ENCODE measurements at regions not wholly inside any gene's neighbourhood (a gene's known extent, or its start where the extent isn't known, plus 50 kb on each side); places are given as distances from the start of the nearest gene placed in this dataset.

DNA sequence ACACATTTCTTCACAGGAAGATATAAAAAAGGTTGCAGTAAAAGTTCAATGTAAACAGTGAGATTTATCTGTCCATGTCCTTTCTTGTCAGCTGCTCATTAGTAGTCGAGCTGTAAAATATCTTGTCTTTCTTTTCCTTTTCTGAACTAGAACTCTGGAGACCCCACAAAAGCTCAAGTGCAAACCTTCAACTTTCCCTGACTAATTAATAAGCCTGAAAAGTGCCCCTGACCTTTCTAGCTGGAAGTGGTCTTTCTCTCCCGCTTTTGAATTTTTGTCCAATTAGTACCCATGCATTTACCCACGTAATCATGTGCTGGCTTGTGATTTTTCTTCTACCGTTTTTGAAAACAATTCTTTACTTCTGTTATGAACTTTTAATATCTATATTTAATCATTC, 63.6 kb upstream of the EHBP1 start (continued):
- TF ChIP-seq, protein P1, sequence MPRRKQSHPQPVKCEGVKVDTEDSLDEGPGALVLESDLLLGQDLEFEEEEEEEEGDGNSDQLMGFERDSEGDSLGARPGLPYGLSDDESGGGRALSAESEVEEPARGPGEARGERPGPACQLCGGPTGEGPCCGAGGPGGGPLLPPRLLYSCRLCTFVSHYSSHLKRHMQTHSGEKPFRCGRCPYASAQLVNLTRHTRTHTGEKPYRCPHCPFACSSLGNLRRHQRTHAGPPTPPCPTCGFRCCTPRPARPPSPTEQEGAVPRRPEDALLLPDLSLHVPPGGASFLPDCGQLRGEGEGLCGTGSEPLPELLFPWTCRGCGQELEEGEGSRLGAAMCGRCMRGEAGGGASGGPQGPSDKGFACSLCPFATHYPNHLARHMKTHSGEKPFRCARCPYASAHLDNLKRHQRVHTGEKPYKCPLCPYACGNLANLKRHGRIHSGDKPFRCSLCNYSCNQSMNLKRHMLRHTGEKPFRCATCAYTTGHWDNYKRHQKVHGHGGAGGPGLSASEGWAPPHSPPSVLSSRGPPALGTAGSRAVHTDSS (tag by site-specific recombination; IDR thresholded peaks at IDR 0.05): no peak
- TF ChIP-seq EGR2 (tag by site-specific recombination; IDR thresholded peaks at IDR 0.05; ENCODE audit: low read depth): no peak
- TF ChIP-seq, protein P2, sequence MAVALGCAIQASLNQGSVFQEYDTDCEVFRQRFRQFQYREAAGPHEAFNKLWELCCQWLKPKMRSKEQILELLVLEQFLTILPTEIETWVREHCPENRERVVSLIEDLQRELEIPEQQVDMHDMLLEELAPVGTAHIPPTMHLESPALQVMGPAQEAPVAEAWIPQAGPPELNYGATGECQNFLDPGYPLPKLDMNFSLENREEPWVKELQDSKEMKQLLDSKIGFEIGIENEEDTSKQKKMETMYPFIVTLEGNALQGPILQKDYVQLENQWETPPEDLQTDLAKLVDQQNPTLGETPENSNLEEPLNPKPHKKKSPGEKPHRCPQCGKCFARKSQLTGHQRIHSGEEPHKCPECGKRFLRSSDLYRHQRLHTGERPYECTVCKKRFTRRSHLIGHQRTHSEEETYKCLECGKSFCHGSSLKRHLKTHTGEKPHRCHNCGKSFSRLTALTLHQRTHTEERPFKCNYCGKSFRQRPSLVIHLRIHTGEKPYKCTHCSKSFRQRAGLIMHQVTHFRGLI (tag by site-specific recombination; IDR thresholded peaks at IDR 0.05): no peak
- TF ChIP-seq ZNF175 (tag by site-specific recombination; IDR thresholded peaks at IDR 0.05): no peak
- no peak for TF ChIP-seq ZNF629 (tag by site-specific recombination; IDR thresholded peaks at IDR 0.05)
- no peak for TF ChIP-seq ZNF350 (tag by site-specific recombination; IDR thresholded peaks at IDR 0.05)
- no peak for TF ChIP-seq TRIM28 (IDR thresholded peaks at IDR 0.05; ENCODE audit: borderline replicate concordance, low read length)
- no peak for TF ChIP-seq ZNF623 (tag by site-specific recombination; IDR thresholded peaks at IDR 0.05)
- TF ChIP-seq ZNF664 (tag by site-specific recombination; IDR thresholded peaks at IDR 0.05): no peak

DNA sequence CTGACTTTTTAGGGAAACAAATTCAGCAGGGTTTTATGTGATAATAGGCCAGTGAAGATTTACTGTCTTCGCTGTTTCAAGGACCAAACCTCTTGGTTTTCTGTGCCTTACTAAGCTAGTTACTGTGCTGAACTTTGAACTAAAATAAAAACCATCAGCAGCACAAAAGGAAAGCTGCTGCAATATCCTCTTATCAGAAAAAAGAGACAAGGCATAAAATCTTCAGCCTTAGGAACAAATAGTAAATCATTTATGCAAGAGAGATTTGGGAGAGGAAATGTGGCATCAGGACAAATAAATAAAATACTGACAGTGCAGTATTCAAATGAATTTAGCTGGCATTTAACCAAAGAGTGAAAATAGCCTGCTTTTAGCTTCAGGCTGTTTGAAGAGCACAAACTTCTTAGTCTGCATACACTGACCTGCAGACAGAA, 64.1 kb upstream of the EHBP1 start:
- H3K9me3 ChIP-seq (ENCODE audit: control insufficient read depth, insufficient read depth, low read depth, low read length): no peaks in the 10 kb centered on the region
- no peaks in the 10 kb centered on the region for H3K36me3 ChIP-seq (ENCODE audit: control insufficient read depth in 2 of 2, insufficient read depth in 1 of 2, low read length in 2 of 2)
- no peak overlapping the region for H3K4me3 ChIP-seq (ENCODE audit: low read depth, low read length)
- POLR2A ChIA-PET: no interaction called here
- CTCF ChIA-PET: interaction anchor here (0.7 kb wide), 1 partner anchor 250 kb away, joined by 3 read pairs; no protein-coding TSS in a partner anchor
- peaks cover 7% of the 10 kb centered on the region for H3K4me1 ChIP-seq (ENCODE audit: control insufficient read depth, insufficient read depth, low read length)
- no peak overlapping the region for H3K27ac ChIP-seq (ENCODE audit: extremely low read depth, low read depth, low read length)
- TF ChIP-seq ZNF155 (tag by site-specific recombination; IDR thresholded peaks at IDR 0.05): no peak
- TF ChIP-seq GLIS2 (tag by site-specific recombination; IDR thresholded peaks at IDR 0.05): no peak
- TF ChIP-seq ZNF416 (tag by site-specific recombination; IDR thresholded peaks at IDR 0.05): no peak
- no peak for TF ChIP-seq ZNF184 (tag by site-specific recombination; IDR thresholded peaks at IDR 0.05)
- TF ChIP-seq, protein P3, sequence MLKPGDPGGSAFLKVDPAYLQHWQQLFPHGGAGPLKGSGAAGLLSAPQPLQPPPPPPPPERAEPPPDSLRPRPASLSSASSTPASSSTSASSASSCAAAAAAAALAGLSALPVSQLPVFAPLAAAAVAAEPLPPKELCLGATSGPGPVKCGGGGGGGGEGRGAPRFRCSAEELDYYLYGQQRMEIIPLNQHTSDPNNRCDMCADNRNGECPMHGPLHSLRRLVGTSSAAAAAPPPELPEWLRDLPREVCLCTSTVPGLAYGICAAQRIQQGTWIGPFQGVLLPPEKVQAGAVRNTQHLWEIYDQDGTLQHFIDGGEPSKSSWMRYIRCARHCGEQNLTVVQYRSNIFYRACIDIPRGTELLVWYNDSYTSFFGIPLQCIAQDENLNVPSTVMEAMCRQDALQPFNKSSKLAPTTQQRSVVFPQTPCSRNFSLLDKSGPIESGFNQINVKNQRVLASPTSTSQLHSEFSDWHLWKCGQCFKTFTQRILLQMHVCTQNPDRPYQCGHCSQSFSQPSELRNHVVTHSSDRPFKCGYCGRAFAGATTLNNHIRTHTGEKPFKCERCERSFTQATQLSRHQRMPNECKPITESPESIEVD (tag by site-specific recombination; IDR thresholded peaks at IDR 0.05): no peak
- no peak for TF ChIP-seq ZNF169 (tag by site-specific recombination; IDR thresholded peaks at IDR 0.05)

DNA sequence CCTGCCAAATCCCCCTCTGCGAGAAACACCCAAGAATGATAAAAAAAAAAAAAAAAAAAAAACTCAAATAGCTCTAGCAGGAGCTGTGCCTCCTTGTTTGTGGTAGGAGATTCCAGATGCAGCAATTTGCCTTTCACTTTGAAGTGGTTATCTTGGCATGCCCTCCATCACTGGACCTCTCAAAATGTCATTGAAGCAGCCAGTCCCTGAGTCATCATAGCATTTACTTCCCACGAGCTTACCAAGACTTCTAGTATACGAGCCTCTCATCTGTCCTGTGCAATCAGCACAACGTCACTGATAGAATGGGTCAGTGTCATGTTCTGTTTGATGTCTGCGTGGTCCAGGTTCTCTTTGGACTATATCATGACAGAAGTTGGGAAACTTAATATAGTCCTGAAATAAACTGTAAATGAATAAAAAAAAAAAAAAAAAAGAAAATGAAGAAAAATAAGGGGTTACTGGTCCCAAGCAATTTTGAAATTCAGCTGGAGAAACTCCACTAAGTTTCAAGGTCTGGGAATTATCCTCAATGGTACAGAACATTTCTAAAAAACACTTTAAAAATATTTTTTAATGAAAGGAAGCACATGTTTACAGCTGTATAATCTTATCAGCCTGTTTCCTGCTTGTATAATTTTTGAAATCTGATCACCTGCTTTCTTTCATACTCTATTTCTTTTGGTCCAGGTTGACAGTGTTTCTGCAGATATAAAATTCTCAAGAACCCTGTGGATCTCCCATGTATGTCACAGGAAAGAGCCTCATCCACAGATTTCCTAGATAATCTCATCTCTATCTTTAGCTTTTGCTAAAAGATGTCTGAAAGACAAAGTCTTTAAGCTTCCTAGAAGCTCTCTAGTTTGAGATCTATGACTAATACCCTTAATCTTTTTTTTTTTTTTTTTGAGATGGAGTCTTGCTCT, 74.1 kb upstream of the EHBP1 start:
- Histone ChIP-seq H3K27ac (ENCODE audit: extremely low read depth, low read depth, low read length) (no peak overlapping the region), H3K4me3 (ENCODE audit: low read depth, low read length) (no peak overlapping the region)
- TF ChIP-seq, protein P4, sequence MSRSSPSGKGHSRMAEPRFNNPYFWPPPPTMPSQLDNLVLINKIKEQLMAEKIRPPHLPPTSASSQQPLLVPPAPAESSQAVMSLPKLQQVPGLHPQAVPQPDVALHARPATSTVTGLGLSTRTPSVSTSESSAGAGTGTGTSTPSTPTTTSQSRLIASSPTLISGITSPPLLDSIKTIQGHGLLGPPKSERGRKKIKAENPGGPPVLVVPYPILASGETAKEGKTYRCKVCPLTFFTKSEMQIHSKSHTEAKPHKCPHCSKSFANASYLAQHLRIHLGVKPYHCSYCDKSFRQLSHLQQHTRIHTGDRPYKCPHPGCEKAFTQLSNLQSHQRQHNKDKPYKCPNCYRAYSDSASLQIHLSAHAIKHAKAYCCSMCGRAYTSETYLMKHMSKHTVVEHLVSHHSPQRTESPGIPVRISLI (tag by site-specific recombination; IDR thresholded peaks at IDR 0.05): no peak
- TF ChIP-seq ZNF2 (tag by site-specific recombination; IDR thresholded peaks at IDR 0.05): no peak
- TF ChIP-seq, protein P5, sequence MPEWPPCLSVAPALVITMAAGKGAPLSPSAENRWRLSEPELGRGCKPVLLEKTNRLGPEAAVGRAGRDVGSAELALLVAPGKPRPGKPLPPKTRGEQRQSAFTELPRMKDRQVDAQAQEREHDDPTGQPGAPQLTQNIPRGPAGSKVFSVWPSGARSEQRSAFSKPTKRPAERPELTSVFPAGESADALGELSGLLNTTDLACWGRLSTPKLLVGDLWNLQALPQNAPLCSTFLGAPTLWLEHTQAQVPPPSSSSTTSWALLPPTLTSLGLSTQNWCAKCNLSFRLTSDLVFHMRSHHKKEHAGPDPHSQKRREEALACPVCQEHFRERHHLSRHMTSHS (tag by site-specific recombination; IDR thresholded peaks at IDR 0.05): no peak
- TF ChIP-seq TRIM28 (IDR thresholded peaks at IDR 0.05; ENCODE audit: borderline replicate concordance, low read length): no peak
- no peak for TF ChIP-seq SP3 (tag by site-specific recombination; IDR thresholded peaks at IDR 0.05)
- TF ChIP-seq ZNF433 (tag by site-specific recombination; IDR thresholded peaks at IDR 0.05; ENCODE audit: low read depth): no peak
- TF ChIP-seq ZNF174 (tag by site-specific recombination; IDR thresholded peaks at IDR 0.05): no peak
- TF ChIP-seq ZNF146 (tag by site-specific recombination; IDR thresholded peaks at IDR 0.05): no peak
- no peak for TF ChIP-seq ZNF768 (tag by site-specific recombination; IDR thresholded peaks at IDR 0.05)
- TF ChIP-seq ZNF701 (tag by site-specific recombination; IDR thresholded peaks at IDR 0.05): no peak
- TF ChIP-seq ZNF654 (tag by site-specific recombination; IDR thresholded peaks at IDR 0.05; ENCODE audit: low read depth): no peak
- TF ChIP-seq GLIS2 (tag by site-specific recombination; IDR thresholded peaks at IDR 0.05): no peak
- no peak for TF ChIP-seq SALL2 (tag by site-specific recombination; IDR thresholded peaks at IDR 0.05; ENCODE audit: borderline replicate concordance)
- no peak for TF ChIP-seq ZNF747 (tag by site-specific recombination; IDR thresholded peaks at IDR 0.05)
- no peak for TF ChIP-seq ZBTB48 (tag by site-specific recombination; IDR thresholded peaks at IDR 0.05)

More for the DNA sequence above, 74.1 kb upstream of the EHBP1 start:
- POLR2A ChIA-PET: no interaction called here
- no peaks in the 10 kb centered on the region for H3K9me3 ChIP-seq (ENCODE audit: control insufficient read depth, insufficient read depth, low read depth, low read length)
- no peaks in the 10 kb centered on the region for H3K36me3 ChIP-seq (ENCODE audit: control insufficient read depth in 2 of 2, insufficient read depth in 1 of 2, low read length in 2 of 2)
- CTCF ChIA-PET: no interaction called here
- no peaks in the 10 kb centered on the region for H3K4me1 ChIP-seq (ENCODE audit: control insufficient read depth, insufficient read depth, low read length)

Data from HEK293 (cell line).